DND-41 (cell line): ENCODE measurements at regions not wholly inside any gene's neighbourhood (a gene's known extent, or its start where the extent isn't known, plus 50 kb on each side); places are given as distances from the start of the nearest gene placed in this dataset.

Experiments
- ATAC-seq: fragments of 200-7000 bp; cut with Tn5 transposase; 3 replicates; pipeline ENCODE4 v1.9.1; 2021; ENCODE audit warnings: low read depth; ENCODE audit not compliant: insufficient read depth
- DNase-seq: peaks from one replicate; pipeline ENCODE4 v3.0.0-alpha.2; 2020
- H2AFZ ChIP-seq: 2 replicates; pipeline ENCODE4 v1.6.0; 2012; ENCODE audit warnings: low read depth, low read length
- H3K27ac ChIP-seq: 2 replicates; pipeline ENCODE4 v1.5.1; 2012; ENCODE audit warnings: low read length, inconsistent platforms
- H3K27me3 ChIP-seq: fragments of 200-600 bp; sonication (generic); 2 replicates; pipeline ENCODE4 v1.6.0; 2012; ENCODE audit warnings: low read length, mild to moderate bottlenecking, inconsistent platforms; ENCODE audit not compliant: insufficient read depth, poor library complexity
- H3K36me3 ChIP-seq: 2 replicates; pipeline ENCODE4 v1.5.1; 2012; ENCODE audit warnings: low read length, inconsistent platforms; ENCODE audit not compliant: insufficient read depth
- H3K4me1 ChIP-seq: 2 replicates; pipeline ENCODE4 v1.5.1; 2012; ENCODE audit warnings: mild to moderate bottlenecking, low read length; ENCODE audit not compliant: insufficient read depth
- H3K4me2 ChIP-seq: 2 replicates; pipeline ENCODE4 v1.6.0; 2012; ENCODE audit warnings: mild to moderate bottlenecking, moderate library complexity, low read length, inconsistent platforms; ENCODE audit not compliant: insufficient read depth
- H3K4me3 ChIP-seq, 2 experiments: fragments of 200-600 bp in 1 of 2; shearing (Covaris generic) in 1 of 2; 2 replicates each; pipeline ENCODE4 v1.5.1; 2012 to 2016; ENCODE audit warnings: inconsistent platforms in 2 of 2, low read length in 2 of 2, mild to moderate bottlenecking in 2 of 2, low read depth in 1 of 2, moderate library complexity in 1 of 2
- H3K79me2 ChIP-seq: 2 replicates; pipeline ENCODE4 v1.6.0; 2012; ENCODE audit warnings: low read length, inconsistent platforms; ENCODE audit not compliant: insufficient read depth
- H3K9ac ChIP-seq: 2 replicates; pipeline ENCODE4 v1.6.0; 2012; ENCODE audit warnings: low read depth, mild to moderate bottlenecking, inconsistent platforms, low read length, moderate library complexity
- H3K9me3 ChIP-seq: 2 replicates; pipeline ENCODE4 v1.5.1; 2012; ENCODE audit warnings: low read length, moderate library complexity, mild to moderate bottlenecking, inconsistent platforms; ENCODE audit not compliant: insufficient read depth, severe bottlenecking
- H4K20me1 ChIP-seq: 2 replicates; pipeline ENCODE4 v1.6.0; 2012; ENCODE audit warnings: low read length; ENCODE audit not compliant: insufficient read depth
- EZH2 ChIP-seq: IDR thresholded peaks from 3 replicates; pipeline ENCODE4 v1.6.1; 2012; ENCODE audit warnings: borderline replicate concordance, low read depth, mild to moderate bottlenecking, moderate library complexity, low read length, inconsistent platforms; ENCODE audit not compliant: severe bottlenecking
- TF ChIP-seq, protein P1 (sequence below): IDR thresholded peaks from 2 replicates; pipeline ENCODE4 v1.5.1; 2012; ENCODE audit warnings: borderline replicate concordance, low read length, moderate library complexity, mild to moderate bottlenecking; ENCODE audit not compliant: poor library complexity, severe bottlenecking; ENCODE audit errors: extremely low read depth

DNA sequence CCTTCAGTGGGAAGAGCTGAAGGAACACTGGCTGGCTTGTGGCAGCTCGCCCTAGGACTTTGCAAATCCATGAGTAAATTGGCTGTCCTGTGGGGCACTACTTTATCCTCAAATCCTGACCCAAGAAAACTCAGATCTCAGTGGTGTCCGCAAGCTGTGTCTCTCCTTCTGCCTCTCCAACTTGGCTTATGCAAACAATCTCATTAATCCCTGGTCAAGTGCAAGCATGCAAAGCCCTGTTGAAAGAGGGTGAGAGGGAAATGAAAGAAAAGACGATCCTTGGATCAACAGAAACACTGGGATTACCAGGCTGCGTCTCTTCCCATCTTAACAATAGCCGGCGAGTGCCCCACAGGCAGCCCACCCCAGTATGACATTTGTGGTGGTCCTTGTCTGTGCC is 901.6 kb downstream of the BCL11B start:
- Histone ChIP-seq H2AFZ (no peak overlapping the region), H3K4me3 (no peak overlapping the region), H3K27ac (no peak overlapping the region), H3K36me3 (no peaks in the 10 kb centered on the region), H4K20me1 (no peaks in the 10 kb centered on the region), H3K79me2 (no peaks in the 10 kb centered on the region), H3K9ac (no peak overlapping the region), H3K27me3 (no peaks in the 10 kb centered on the region), H3K4me2 (no peak overlapping the region), H3K9me3 (peaks cover 5% of the 10 kb centered on the region), H3K4me1 (peaks cover 14% of the 10 kb centered on the region)
- TF ChIP-seq EZH2, result no peak
- TF ChIP-seq, protein P1, sequence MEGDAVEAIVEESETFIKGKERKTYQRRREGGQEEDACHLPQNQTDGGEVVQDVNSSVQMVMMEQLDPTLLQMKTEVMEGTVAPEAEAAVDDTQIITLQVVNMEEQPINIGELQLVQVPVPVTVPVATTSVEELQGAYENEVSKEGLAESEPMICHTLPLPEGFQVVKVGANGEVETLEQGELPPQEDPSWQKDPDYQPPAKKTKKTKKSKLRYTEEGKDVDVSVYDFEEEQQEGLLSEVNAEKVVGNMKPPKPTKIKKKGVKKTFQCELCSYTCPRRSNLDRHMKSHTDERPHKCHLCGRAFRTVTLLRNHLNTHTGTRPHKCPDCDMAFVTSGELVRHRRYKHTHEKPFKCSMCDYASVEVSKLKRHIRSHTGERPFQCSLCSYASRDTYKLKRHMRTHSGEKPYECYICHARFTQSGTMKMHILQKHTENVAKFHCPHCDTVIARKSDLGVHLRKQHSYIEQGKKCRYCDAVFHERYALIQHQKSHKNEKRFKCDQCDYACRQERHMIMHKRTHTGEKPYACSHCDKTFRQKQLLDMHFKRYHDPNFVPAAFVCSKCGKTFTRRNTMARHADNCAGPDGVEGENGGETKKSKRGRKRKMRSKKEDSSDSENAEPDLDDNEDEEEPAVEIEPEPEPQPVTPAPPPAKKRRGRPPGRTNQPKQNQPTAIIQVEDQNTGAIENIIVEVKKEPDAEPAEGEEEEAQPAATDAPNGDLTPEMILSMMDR, result no peak
- ATAC-seq, result no peak
- no peak for DNase-seq

DNA sequence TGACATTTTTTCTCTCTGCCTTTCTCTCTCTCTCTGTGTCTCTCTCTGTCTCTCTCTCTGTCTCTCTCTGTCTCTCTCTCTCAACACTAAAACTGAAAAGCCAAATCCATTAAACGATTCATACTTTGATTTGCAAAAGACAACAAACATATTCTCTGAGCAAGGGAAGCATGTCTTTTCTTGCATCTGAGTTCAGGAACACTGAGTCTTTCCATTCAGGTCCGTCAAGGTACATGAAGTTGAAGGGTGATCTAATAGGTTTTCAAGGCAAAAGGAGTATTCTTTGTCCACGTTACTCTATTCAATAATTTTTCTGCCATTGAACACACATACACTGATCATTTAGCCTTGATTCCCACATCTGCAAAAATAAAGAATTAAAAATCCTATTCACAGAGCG is 900.9 kb downstream of the BCL11B start:
- no peaks in the 10 kb centered on the region for H3K36me3 ChIP-seq
- peaks cover 14% of the 10 kb centered on the region for H3K4me1 ChIP-seq
- no peak overlapping the region for H3K27ac ChIP-seq
- TF ChIP-seq EZH2, result no peak
- TF ChIP-seq, protein P1, result no peak
- no peak overlapping the region for H3K9ac ChIP-seq
- H3K79me2 ChIP-seq, result no peaks in the 10 kb centered on the region
- H4K20me1 ChIP-seq, result no peaks in the 10 kb centered on the region
- no peak overlapping the region for H3K4me2 ChIP-seq
- H3K27me3 ChIP-seq, result no peaks in the 10 kb centered on the region
- peaks cover 5% of the 10 kb centered on the region for H3K9me3 ChIP-seq
- ATAC-seq, result no peak
- no peak overlapping the region for H2AFZ ChIP-seq
- DNase-seq, result no peak
- no peak overlapping the region for H3K4me3 ChIP-seq

DNA sequence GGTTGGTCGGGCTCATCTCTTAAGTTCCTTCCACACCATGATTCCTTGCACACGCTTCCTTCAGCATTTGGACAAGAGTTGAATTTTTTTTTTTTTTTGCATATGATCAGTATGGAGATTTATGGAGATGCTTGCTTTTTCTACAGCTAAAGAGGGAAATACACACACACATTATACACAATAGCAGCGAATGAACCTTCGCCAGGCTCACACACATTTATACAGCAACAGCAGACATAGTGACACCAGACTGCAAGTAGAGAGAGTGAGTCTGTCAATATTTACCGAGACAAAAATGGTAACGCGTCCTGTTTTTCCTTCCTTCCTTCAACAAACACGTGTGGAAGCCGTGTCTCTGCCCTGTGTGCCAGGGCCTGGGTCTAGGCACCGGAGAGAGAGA is 897.9 kb downstream of the BCL11B start:
- H3K27me3 ChIP-seq, result no peaks in the 10 kb centered on the region
- H3K79me2 ChIP-seq, result no peaks in the 10 kb centered on the region
- H3K4me3 ChIP-seq, result no peak overlapping the region
- H3K27ac ChIP-seq, result no peak overlapping the region
- H4K20me1 ChIP-seq, result no peaks in the 10 kb centered on the region
- H3K9me3 ChIP-seq, result no peaks in the 10 kb centered on the region
- TF ChIP-seq, protein P1, result no peak
- TF ChIP-seq EZH2, result no peak
- ATAC-seq (no peak), DNase-seq (no peak)
- H3K36me3 ChIP-seq, result no peaks in the 10 kb centered on the region
- H3K4me2 ChIP-seq, result no peak overlapping the region
- peaks cover 3% of the 10 kb centered on the region for H3K4me1 ChIP-seq
- no peak overlapping the region for H3K9ac ChIP-seq
- H2AFZ ChIP-seq, result no peak overlapping the region

DNA sequence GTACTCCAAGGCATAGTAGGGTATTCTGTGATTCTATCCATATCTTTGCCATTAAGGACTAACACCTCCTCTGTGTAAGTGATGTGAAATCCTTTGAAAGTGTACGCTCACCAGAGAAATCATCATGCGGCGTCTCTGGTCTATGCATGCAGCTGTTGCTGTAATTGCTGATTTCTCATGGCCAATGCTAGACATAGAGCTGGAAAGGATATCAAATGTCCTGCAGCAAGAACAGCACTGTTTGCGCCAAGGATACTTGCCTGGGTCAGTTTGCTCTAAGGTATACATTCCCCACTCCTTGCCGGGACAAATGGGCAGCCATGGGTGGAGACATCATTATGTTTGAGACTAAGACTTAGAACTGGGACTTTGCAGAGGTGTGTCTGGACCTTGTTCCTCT is 896.4 kb downstream of the BCL11B start:
- no peak overlapping the region for H3K9ac ChIP-seq
- no peak overlapping the region for H3K4me2 ChIP-seq
- no peaks in the 10 kb centered on the region for H4K20me1 ChIP-seq
- no peaks in the 10 kb centered on the region for H3K79me2 ChIP-seq
- DNase-seq (no peak), ATAC-seq (no peak)
- no peak overlapping the region for H3K4me3 ChIP-seq
- no peak overlapping the region for H3K27ac ChIP-seq
- TF ChIP-seq, protein P1, result no peak
- TF ChIP-seq EZH2, result no peak
- no peaks in the 10 kb centered on the region for H3K36me3 ChIP-seq
- 0 out of 2 replicates have a peak overlapping the region, but pooled peaks have one; percentile 26 for H2AFZ ChIP-seq
- H3K27me3 ChIP-seq, result no peaks in the 10 kb centered on the region
- H3K9me3 ChIP-seq, result no peaks in the 10 kb centered on the region
- H3K4me1 ChIP-seq, result no peaks in the 10 kb centered on the region
